AG04449 (cell line): ENCODE measurements at regions not wholly inside any gene's neighbourhood (a gene's known extent, or its start where the extent isn't known, plus 50 kb on each side); places are given as distances from the start of the nearest gene placed in this dataset.

Experiments used
- CTCF ChIA-PET: fragments of 350-600 bp; formaldehyde crosslinking; extraction: SDS; loops from one replicate; lab custom pipeline; 2021; ENCODE audit warnings: antibody characterized with exemption; lab: Yijun Ruan, JAX
- POLR2A ChIA-PET: fragments of 400-600, 350-600 bp; formaldehyde crosslinking; extraction: SDS; loops from one replicate; lab custom pipeline; 2020; ENCODE audit warnings: antibody characterized with exemption, inconsistent platforms; lab: Yijun Ruan, JAX
- DNase-seq: peaks from one replicate; pipeline ENCODE4 v3.0.0-alpha.2; 2010; ENCODE audit warnings: low read depth, low spot score
- H3K4me3 ChIP-seq: 2 replicates; pipeline ENCODE4 v1.5.1; 2011; ENCODE audit warnings: low read depth, mild to moderate bottlenecking, control low read depth, low read length
- TF ChIP-seq, protein P1 (sequence below): IDR thresholded peaks from one replicate; pipeline ENCODE4 v1.5.1; 2011; ENCODE audit warnings: mild to moderate bottlenecking, moderate library complexity, low read length, control low read depth, inconsistent platforms; ENCODE audit not compliant: insufficient read depth; ENCODE audit errors: missing control alignments

DNA sequence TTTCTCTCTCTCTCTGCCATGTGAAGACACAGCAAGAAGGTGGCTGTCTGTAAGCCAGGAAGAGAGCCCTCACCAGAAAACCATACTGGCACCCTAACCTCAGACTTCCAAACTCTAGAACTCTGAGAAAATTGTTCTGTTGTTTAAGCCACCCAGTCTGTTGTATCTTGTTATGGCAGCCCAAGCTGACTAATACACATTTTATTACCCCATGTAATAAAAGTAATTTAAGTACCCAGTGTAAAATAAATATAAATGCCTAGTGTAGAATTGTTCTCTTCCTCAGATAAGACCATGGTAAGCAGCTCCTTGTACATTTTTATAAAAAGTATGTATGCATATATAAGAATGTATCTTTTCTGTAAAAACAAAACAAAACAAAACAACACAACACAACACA lies 119.7 kb downstream of the DTL start:
- POLR2A ChIA-PET, result no interaction called here
- CTCF ChIA-PET, result no interaction called here
- TF ChIP-seq, protein P1, sequence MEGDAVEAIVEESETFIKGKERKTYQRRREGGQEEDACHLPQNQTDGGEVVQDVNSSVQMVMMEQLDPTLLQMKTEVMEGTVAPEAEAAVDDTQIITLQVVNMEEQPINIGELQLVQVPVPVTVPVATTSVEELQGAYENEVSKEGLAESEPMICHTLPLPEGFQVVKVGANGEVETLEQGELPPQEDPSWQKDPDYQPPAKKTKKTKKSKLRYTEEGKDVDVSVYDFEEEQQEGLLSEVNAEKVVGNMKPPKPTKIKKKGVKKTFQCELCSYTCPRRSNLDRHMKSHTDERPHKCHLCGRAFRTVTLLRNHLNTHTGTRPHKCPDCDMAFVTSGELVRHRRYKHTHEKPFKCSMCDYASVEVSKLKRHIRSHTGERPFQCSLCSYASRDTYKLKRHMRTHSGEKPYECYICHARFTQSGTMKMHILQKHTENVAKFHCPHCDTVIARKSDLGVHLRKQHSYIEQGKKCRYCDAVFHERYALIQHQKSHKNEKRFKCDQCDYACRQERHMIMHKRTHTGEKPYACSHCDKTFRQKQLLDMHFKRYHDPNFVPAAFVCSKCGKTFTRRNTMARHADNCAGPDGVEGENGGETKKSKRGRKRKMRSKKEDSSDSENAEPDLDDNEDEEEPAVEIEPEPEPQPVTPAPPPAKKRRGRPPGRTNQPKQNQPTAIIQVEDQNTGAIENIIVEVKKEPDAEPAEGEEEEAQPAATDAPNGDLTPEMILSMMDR, result no peak
- no peak overlapping the region for H3K4me3 ChIP-seq
- DNase-seq, result no peak

DNA sequence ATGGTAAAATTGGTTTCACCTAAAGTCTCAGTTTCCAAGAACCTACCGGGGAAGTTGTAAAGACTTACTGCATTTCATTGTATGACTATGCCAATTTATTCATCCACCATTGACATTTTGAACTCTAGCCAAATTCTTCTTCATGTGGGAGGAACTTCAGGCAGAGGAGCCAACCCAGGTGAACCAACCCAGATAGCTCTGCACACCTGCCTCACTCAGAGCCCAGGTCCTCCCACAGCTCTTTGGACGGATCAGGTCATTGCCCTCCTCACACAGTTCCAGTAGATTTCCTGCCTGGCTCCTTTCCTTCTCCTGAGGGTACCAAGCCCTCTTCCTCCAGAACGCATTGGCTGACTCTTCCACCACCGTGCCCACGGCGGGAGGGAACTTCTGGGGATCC lies 121.7 kb downstream of the DTL start:
- POLR2A ChIA-PET, result no interaction called here
- CTCF ChIA-PET, result no interaction called here
- H3K4me3 ChIP-seq, result no peak overlapping the region
- no peak for DNase-seq
- TF ChIP-seq, protein P1, result no peak

DNA sequence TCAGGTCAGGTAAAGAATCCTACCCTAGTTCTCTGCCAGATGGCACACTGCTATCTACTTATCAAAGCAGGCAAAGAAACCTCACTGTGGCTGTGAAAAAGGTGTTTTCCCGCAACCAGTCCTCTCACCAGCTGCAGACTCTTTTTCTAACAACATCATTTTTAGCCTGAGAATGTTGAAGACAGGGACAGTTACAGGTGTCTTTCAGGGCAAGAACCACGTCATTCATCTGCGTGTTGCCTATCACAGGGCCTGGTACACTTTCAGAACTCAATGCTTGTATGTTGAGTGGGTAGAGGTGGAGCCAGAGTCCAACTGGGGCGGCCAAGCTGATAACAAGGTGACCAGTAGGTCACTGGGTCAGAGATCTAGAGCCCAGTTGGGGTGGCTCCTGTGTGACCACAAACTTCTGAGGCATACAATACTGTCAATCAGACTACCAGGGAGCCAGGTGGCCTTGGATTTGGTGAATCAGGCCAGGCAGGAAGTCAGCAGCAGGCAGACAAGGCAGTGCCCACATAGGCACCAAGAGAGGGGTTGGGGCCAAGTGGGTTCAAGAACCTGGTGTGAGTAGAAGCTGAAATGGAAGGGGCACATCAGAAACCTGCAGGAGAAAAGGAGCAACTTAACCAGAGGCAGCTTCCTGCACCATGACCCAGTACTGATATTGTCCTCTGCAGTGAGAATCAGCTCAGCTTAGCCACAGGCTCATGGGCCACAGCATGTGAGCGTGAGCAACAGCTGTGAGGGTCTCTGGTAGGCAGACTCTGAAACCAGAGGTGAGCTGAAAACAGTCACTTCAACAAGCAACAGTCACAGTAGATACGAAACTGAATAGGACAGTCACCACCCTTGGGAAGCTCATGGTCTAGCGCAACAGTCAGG lies 123.6 kb downstream of the DTL start:
- TF ChIP-seq, protein P1, result no peak

DNA sequence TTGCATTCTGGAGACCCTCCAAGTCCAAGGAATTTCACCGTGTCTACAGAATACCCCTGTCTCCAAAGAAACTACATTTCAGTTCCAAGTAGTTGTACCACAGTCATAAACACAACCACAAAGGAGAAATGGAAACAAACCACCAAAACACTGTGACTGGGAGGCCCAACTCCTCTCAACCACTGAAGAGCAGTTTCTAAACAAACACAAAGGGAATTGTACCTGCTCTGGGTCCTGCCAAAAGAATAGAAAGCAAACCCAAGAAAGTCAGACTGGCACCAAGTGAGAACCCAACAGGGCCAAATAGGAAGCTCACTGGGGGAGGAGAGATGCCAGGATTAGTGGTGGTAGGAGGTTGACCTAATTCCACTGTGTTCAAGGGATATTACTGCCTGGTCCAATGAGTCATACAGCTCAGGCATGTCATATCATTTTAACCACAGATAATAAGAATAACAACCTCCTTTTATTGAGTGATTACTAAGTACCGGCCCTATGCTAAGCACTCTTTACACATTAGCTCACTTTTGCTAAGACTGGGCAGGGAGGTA lies 123.9 kb upstream of the PPP2R5A start:
- CTCF ChIA-PET, result interaction anchor here (0.8 to 1.0 kb wide), 2 partner anchors 12 to 126 kb away, joined by 3 read pairs; partner anchors contain the start of genes DTL and INTS7
- TF ChIP-seq, protein P1, result no peak
- DNase-seq, result peak; percentile 52
- no peak overlapping the region for H3K4me3 ChIP-seq
- POLR2A ChIA-PET, result interaction anchor here (1.6 kb wide), 1 partner anchor 18 kb away, joined by 7 read pairs; no protein-coding TSS in a partner anchor

More for the DNA sequence above, 123.6 kb downstream of the DTL start:
- CTCF ChIA-PET, result no interaction called here
- no peak for DNase-seq
- POLR2A ChIA-PET, result no interaction called here
- H3K4me3 ChIP-seq, result no peak overlapping the region

DNA sequence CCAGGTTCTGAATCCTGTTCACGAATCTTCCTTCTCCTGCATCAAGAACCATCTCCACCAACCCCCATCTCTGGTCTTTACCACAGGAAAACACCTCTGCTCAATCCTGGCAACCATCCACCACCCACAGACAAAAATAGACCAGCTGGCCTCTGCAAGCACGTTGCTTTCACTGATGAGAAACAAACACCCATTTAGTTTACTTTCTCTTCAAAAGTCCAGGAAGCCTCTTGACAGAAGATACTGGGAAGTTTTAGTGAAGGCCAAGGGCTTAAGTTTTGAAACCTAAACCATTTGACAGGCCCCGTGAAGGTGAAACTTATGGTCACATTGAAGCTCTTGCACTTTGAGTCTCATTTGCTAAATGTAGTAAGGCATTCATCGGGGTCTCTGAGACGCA lies 122.6 kb upstream of the PPP2R5A start:
- TF ChIP-seq, protein P1, result no peak
- CTCF ChIA-PET, result no interaction called here
- H3K4me3 ChIP-seq, result no peak overlapping the region
- POLR2A ChIA-PET, result interaction anchor here (0.6 to 1.6 kb wide), 2 partner anchors 17 to 1125 kb away, joined by 4 to 7 read pairs; no protein-coding TSS in a partner anchor
- peak; percentile 21 for DNase-seq
